ENCODE measurements at regions not wholly inside any gene's neighbourhood (a gene's known extent, or its start where the extent isn't known, plus 50 kb on each side); places are given as distances from the start of the nearest gene placed in this dataset.
"Not testable (repeated sequence)": the region's sequence is repeated elsewhere in the genome, so short reads cannot be mapped to it uniquely, and the experiment has no call there.

DNA sequence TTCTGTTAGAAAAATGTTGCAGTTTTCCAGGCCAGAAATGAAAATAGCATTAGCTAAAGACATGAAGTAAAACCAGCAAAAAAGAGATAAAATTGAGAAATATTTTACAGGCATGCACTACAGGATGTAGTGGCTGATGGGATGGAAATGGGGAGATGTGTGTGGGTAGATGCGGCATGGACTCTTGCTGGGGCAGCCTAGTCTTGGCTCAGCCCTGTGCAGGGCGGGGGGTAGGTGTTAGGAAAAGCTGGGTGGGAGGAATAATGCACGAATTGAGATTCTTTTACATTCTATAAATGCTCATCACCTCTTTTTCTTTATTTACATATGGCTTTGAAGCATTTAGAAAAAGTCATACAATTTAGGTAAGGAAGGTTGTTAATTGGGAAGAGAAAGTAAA, 334.2 kb downstream of the NUP35 start:
- no peak for DNase-seq
- Histone ChIP-seq H3K4me3 (ENCODE audit: insufficient read depth, low read depth, low read length) (no peak overlapping the region), H3K27me3 (ENCODE audit: control insufficient read depth, insufficient read depth, low read length) (no peaks in the 10 kb centered on the region), H3K36me3 (replicated peaks; ENCODE audit: control insufficient read depth, insufficient read depth, low read length) (no peaks in the 10 kb centered on the region)

DNA sequence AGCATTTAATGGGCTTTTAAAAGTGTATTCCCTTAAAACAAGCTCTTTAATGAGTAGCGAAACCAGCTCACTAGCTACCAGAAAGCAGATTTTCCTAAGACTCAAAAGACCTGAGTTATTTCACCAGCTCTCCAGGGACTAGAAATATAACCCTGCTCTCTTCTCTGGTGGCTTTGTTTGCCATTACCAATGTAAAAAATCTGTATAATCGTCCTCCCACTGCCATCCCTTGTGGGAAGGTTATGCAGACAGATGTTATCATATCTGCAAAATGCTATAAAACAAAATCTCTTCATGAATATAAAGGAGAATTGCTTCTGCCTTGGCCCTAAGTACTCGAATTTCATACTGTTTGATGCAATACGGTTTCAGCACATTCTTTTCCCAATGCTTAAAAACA, 335.2 kb downstream of the NUP35 start:
- Histone ChIP-seq H3K27me3 (ENCODE audit: control insufficient read depth, insufficient read depth, low read length) (no peaks in the 10 kb centered on the region), H3K36me3 (replicated peaks; ENCODE audit: control insufficient read depth, insufficient read depth, low read length) (no peaks in the 10 kb centered on the region), H3K4me3 (ENCODE audit: insufficient read depth, low read depth, low read length) (no peak overlapping the region)
- no peak for DNase-seq

DNA sequence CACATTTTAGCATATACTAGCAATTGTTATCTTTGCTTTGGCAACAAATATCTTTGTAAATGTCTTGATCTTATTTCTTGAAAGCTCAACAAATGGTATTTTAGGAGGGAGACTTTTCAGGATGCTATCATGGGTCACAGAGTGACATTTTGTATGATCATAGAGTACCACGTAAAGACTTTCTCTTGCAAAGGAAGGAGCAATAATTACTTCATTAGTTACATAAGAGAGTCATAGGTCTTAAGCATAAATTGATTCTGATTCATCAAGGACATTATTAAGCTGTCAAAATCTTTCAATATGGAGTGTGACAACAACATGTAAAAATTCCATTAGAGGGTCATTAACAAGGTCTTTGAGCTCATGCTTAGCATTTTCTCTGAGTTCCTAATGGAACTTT, 339.6 kb downstream of the NUP35 start:
- Histone ChIP-seq H3K36me3 (replicated peaks; ENCODE audit: control insufficient read depth, insufficient read depth, low read length) (no peaks in the 10 kb centered on the region), H3K27me3 (ENCODE audit: control insufficient read depth, insufficient read depth, low read length) (no peaks in the 10 kb centered on the region), H3K4me3 (ENCODE audit: insufficient read depth, low read depth, low read length) (no peak overlapping the region)
- no peak for DNase-seq

GRCh38 chr2:183465048-183465447, 340.8 kb downstream of the NUP35 start:
- Histone ChIP-seq H3K36me3 (replicated peaks; ENCODE audit: control insufficient read depth, insufficient read depth, low read length) (no peaks in the 10 kb centered on the region), H3K27me3 (ENCODE audit: control insufficient read depth, insufficient read depth, low read length) (no peaks in the 10 kb centered on the region), H3K4me3 (ENCODE audit: insufficient read depth, low read depth, low read length) (no peak overlapping the region)
- DNase-seq, result no peak

- Histone ChIP-seq H3K27me3 (ENCODE audit: control insufficient read depth, insufficient read depth, low read length) (no peaks in the 10 kb centered on the region), H3K36me3 (replicated peaks; ENCODE audit: control insufficient read depth, insufficient read depth, low read length) (no peaks in the 10 kb centered on the region), H3K4me3 (ENCODE audit: insufficient read depth, low read depth, low read length) (no peak overlapping the region)
- no peak for DNase-seq
Measured at GRCh38 chr2:183474912-183475695, 350.9 kb downstream of the NUP35 start.

- H3K36me3 ChIP-seq (replicated peaks; ENCODE audit: control insufficient read depth, insufficient read depth, low read length), result no peaks in the 10 kb centered on the region
- H3K4me3 ChIP-seq (ENCODE audit: insufficient read depth, low read depth, low read length), result no peak overlapping the region
- DNase-seq, result no peak
- H3K27me3 ChIP-seq (ENCODE audit: control insufficient read depth, insufficient read depth, low read length), result no peaks in the 10 kb centered on the region
Measured at GRCh38 chr2:183476490-183476889, 352.2 kb downstream of the NUP35 start.

GRCh38 chr2:183477296-183477695, 353.1 kb downstream of the NUP35 start:
- no peaks in the 10 kb centered on the region for H3K36me3 ChIP-seq (replicated peaks; ENCODE audit: control insufficient read depth, insufficient read depth, low read length)
- no peak overlapping the region for H3K4me3 ChIP-seq (ENCODE audit: insufficient read depth, low read depth, low read length)
- H3K27me3 ChIP-seq (ENCODE audit: control insufficient read depth, insufficient read depth, low read length), result no peaks in the 10 kb centered on the region
- DNase-seq, result no peak

- DNase-seq; H3K27me3 ChIP-seq (ENCODE audit: control insufficient read depth, insufficient read depth, low read length); H3K36me3 ChIP-seq (replicated peaks; ENCODE audit: control insufficient read depth, insufficient read depth, low read length); H3K4me3 ChIP-seq (ENCODE audit: insufficient read depth, low read depth, low read length): not testable (repeated sequence)
Measured at GRCh38 chr2:183478941-183479595, 354.8 kb downstream of the NUP35 start.

- no peak overlapping the region for H3K4me3 ChIP-seq (ENCODE audit: insufficient read depth, low read depth, low read length)
- H3K27me3 ChIP-seq (ENCODE audit: control insufficient read depth, insufficient read depth, low read length), result no peaks in the 10 kb centered on the region
- H3K36me3 ChIP-seq (replicated peaks; ENCODE audit: control insufficient read depth, insufficient read depth, low read length), result no peaks in the 10 kb centered on the region
- DNase-seq, result no peak
Measured at GRCh38 chr2:183487326-183487725, 363.1 kb downstream of the NUP35 start.

- Histone ChIP-seq H3K36me3 (replicated peaks; ENCODE audit: control insufficient read depth, insufficient read depth, low read length) (no peaks in the 10 kb centered on the region), H3K27me3 (ENCODE audit: control insufficient read depth, insufficient read depth, low read length) (no peaks in the 10 kb centered on the region), H3K4me3 (ENCODE audit: insufficient read depth, low read depth, low read length) (no peak overlapping the region)
- DNase-seq, result no peak
Measured at GRCh38 chr2:183488421-183488820, 364.2 kb downstream of the NUP35 start.

- Histone ChIP-seq H3K4me3 (ENCODE audit: insufficient read depth, low read depth, low read length) (no peak overlapping the region), H3K27me3 (ENCODE audit: control insufficient read depth, insufficient read depth, low read length) (no peaks in the 10 kb centered on the region), H3K36me3 (replicated peaks; ENCODE audit: control insufficient read depth, insufficient read depth, low read length) (no peaks in the 10 kb centered on the region)
- DNase-seq, result no peak
Measured at GRCh38 chr2:183490489-183490888, 366.2 kb downstream of the NUP35 start.

- no peaks in the 10 kb centered on the region for H3K27me3 ChIP-seq (ENCODE audit: control insufficient read depth, insufficient read depth, low read length)
- DNase-seq, result no peak
- no peak overlapping the region for H3K4me3 ChIP-seq (ENCODE audit: insufficient read depth, low read depth, low read length)
- no peaks in the 10 kb centered on the region for H3K36me3 ChIP-seq (replicated peaks; ENCODE audit: control insufficient read depth, insufficient read depth, low read length)
Measured at GRCh38 chr2:183490914-183491313, 366.7 kb downstream of the NUP35 start.

DNA sequence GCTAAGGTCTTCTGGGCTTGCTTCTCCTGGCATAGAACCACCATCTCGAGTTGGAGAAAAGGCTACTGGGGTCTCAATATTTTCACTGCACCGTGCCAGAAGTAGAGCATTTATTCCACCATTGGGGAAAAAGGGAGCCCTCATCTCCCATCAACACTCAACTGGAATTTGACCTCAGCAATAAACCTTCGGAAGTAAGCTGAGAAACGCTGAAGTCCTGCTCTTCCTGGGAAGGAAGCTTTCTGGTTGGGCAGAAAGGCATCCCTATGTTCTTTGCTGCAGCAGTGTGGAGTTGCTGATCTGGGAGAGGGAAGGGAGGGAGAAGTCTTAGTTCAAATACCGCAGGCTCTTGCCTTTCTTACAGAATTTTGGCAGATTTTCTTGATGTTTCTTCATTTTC, 368.8 kb downstream of the NUP35 start:
- DNase-seq, result no peak

DNA sequence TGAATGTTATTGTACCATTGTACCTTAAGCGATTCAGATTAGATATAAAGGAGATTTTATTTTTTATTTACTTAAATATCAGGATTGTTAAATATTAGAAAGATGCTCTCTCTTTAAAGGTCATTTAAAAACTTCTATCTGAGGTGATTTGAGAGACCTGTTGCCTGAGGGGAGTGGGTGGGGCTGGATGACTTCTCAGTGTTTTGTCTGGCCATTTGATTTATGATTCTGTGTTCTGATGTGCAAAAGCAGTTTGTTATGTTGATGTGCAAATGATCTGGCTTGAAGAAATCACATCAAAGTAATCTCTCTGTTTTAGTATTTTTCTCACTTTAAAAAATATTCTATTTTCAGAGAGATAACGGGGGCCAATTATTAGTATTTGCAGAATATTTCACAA, 370.8 kb downstream of the NUP35 start:
- Histone ChIP-seq H3K27me3 (ENCODE audit: control insufficient read depth, insufficient read depth, low read length) (no peaks in the 10 kb centered on the region), H3K4me3 (ENCODE audit: insufficient read depth, low read depth, low read length) (no peak overlapping the region), H3K36me3 (replicated peaks; ENCODE audit: control insufficient read depth, insufficient read depth, low read length) (no peaks in the 10 kb centered on the region)
- no peak for DNase-seq

More for the DNA sequence above, 368.8 kb downstream of the NUP35 start:
- Histone ChIP-seq H3K4me3 (ENCODE audit: insufficient read depth, low read depth, low read length) (no peak overlapping the region), H3K36me3 (replicated peaks; ENCODE audit: control insufficient read depth, insufficient read depth, low read length) (no peaks in the 10 kb centered on the region), H3K27me3 (ENCODE audit: control insufficient read depth, insufficient read depth, low read length) (no peaks in the 10 kb centered on the region)

GRCh38 chr2:183495589-183496267, 371.5 kb downstream of the NUP35 start:
- H3K27me3 ChIP-seq (ENCODE audit: control insufficient read depth, insufficient read depth, low read length), result no peaks in the 10 kb centered on the region
- H3K4me3 ChIP-seq (ENCODE audit: insufficient read depth, low read depth, low read length), result no peak overlapping the region
- H3K36me3 ChIP-seq (replicated peaks; ENCODE audit: control insufficient read depth, insufficient read depth, low read length), result no peaks in the 10 kb centered on the region
- DNase-seq, result no peak
